ENCODE measurements at regions not wholly inside any gene's neighbourhood (a gene's known extent, or its start where the extent isn't known, plus 50 kb on each side); places are given as distances from the start of the nearest gene placed in this dataset.

- DNase-seq = no peak
Measured at GRCh38 chr5:39525271-39525670, 100.5 kb upstream of the DAB2 start.

GRCh38 chr5:39523821-39524220 is 99.0 kb upstream of the DAB2 start:
- DNase-seq = no peak

GRCh38 chr5:39521940-39522590 is 97.3 kb upstream of the DAB2 start:
- no peak for DNase-seq

GRCh38 chr5:39521098-39521860 is 96.5 kb upstream of the DAB2 start:
- DNase-seq = no peak

- no peak for DNase-seq
Measured at GRCh38 chr5:39520232-39520572, 95.4 kb upstream of the DAB2 start.

- DNase-seq = no peak
Measured at GRCh38 chr5:39519566-39520231, 94.9 kb upstream of the DAB2 start.

GRCh38 chr5:39519079-39519478 is 94.3 kb upstream of the DAB2 start:
- DNase-seq = no peak

- no peak for DNase-seq
Measured at GRCh38 chr5:39518516-39518915, 93.7 kb upstream of the DAB2 start.

- DNase-seq = no peak
Measured at GRCh38 chr5:39517800-39518199, 93.0 kb upstream of the DAB2 start.

GRCh38 chr5:39515881-39516280 is 91.1 kb upstream of the DAB2 start:
- no peak for DNase-seq

GRCh38 chr5:39513236-39513635 is 88.5 kb upstream of the DAB2 start:
- no peak for DNase-seq

GRCh38 chr5:39506211-39506610 is 81.4 kb upstream of the DAB2 start:
- no peak for DNase-seq

- DNase-seq = no peak
Measured at GRCh38 chr5:39505791-39506190, 81.0 kb upstream of the DAB2 start.

- DNase-seq = no peak
Measured at GRCh38 chr5:39505363-39505762, 80.6 kb upstream of the DAB2 start.

GRCh38 chr5:39503155-39503554 is 78.4 kb upstream of the DAB2 start:
- DNase-seq = no peak

- no peak for DNase-seq
Measured at GRCh38 chr5:39502704-39503103, 77.9 kb upstream of the DAB2 start.

GRCh38 chr5:39501397-39501796 is 76.6 kb upstream of the DAB2 start:
- no peak for DNase-seq

GRCh38 chr5:39500551-39501175 is 75.9 kb upstream of the DAB2 start:
- DNase-seq = no peak

- DNase-seq = no peak
Measured at GRCh38 chr5:39498278-39498952, 73.6 kb upstream of the DAB2 start.

GRCh38 chr5:39497322-39497721 is 72.5 kb upstream of the DAB2 start:
- no peak for DNase-seq

- DNase-seq = no peak
Measured at GRCh38 chr5:39495227-39495626, 70.4 kb upstream of the DAB2 start.

GRCh38 chr5:39494534-39494933 is 69.8 kb upstream of the DAB2 start:
- no peak for DNase-seq

- DNase-seq = no peak
Measured at GRCh38 chr5:39494107-39494510, 69.3 kb upstream of the DAB2 start.

Measured in activated T-cell treated with anti-CD3 and anti-CD28 coated beads, Interleukin-2, amount 50 U/mL, for 48 hours (primary cell).